Astrocyte (in vitro differentiated cells and primary cell): ENCODE measurements at regions not wholly inside any gene's neighbourhood (a gene's known extent, or its start where the extent isn't known, plus 50 kb on each side); places are given as distances from the start of the nearest gene placed in this dataset.
A peak's percentile ranks its signal among the peaks of the same experiment; 100 is the strongest.

Experiments
- DNase-seq: peaks from one replicate; pipeline ENCODE4 v3.0.0-alpha.2; 2010; ENCODE audit warnings: low read depth
- FAIRE-seq: peaks from 2 replicates; lab custom pipeline; 2011; peaks lifted over from hg19 to GRCh38; lab: Jason Lieb, UNC
- H2AFZ ChIP-seq: 2 replicates; pipeline ENCODE4 v1.6.0; 2012; ENCODE audit warnings: low read depth, low read length, inconsistent platforms
- H3K27ac ChIP-seq: 2 replicates; pipeline ENCODE4 v1.5.1; 2011; ENCODE audit warnings: low read depth, low read length, inconsistent platforms
- H3K27me3 ChIP-seq: 2 replicates; pipeline ENCODE4 v1.6.0; 2011; ENCODE audit warnings: low read length, inconsistent platforms; ENCODE audit not compliant: insufficient read depth
- H3K36me3 ChIP-seq: 2 replicates; pipeline ENCODE4 v1.5.1; 2011; ENCODE audit warnings: low read length, inconsistent platforms; ENCODE audit not compliant: insufficient read depth
- H3K4me1 ChIP-seq: 2 replicates; pipeline ENCODE4 v1.5.1; 2011; ENCODE audit warnings: low read length, inconsistent platforms; ENCODE audit not compliant: insufficient read depth
- H3K4me2 ChIP-seq: 2 replicates; pipeline ENCODE4 v1.6.0; 2012; ENCODE audit warnings: low read length, inconsistent platforms
- H3K4me3 ChIP-seq: 2 replicates; pipeline ENCODE4 v1.5.1; 2011; ENCODE audit warnings: low read depth, mild to moderate bottlenecking, low read length, inconsistent platforms; ENCODE audit not compliant: insufficient read depth
- H3K79me2 ChIP-seq: 2 replicates; pipeline ENCODE4 v1.6.0; 2012; ENCODE audit warnings: mild to moderate bottlenecking, low read length, inconsistent platforms; ENCODE audit not compliant: insufficient read depth
- H3K9ac ChIP-seq: 2 replicates; pipeline ENCODE4 v1.6.0; 2012; ENCODE audit warnings: mild to moderate bottlenecking, low read length, inconsistent platforms
- H3K9me3 ChIP-seq: 2 replicates; pipeline ENCODE4 v1.5.1; 2012; ENCODE audit warnings: low read depth, mild to moderate bottlenecking, low read length, inconsistent platforms; ENCODE audit not compliant: insufficient read depth
- H4K20me1 ChIP-seq: 2 replicates; pipeline ENCODE4 v1.6.0; 2012; ENCODE audit warnings: low read length, inconsistent platforms; ENCODE audit not compliant: insufficient read depth
- H3K27ac Mint-ChIP-seq: one replicate; pipeline ENCODE4 v1.8.0; 2021; ENCODE audit warnings: mild to moderate bottlenecking, mixed read lengths; ENCODE audit not compliant: unreplicated experiment
- H3K27me3 Mint-ChIP-seq: one replicate; pipeline ENCODE4 v1.8.0; 2021; ENCODE audit warnings: low read depth, mixed read lengths; ENCODE audit not compliant: unreplicated experiment
- H3K36me3 Mint-ChIP-seq: one replicate; pipeline ENCODE4 v1.8.0; 2021; ENCODE audit warnings: low read depth, mixed read lengths; ENCODE audit not compliant: unreplicated experiment
- H3K4me1 Mint-ChIP-seq: one replicate; pipeline ENCODE4 v1.8.0; 2021; ENCODE audit warnings: low read depth, mixed read lengths; ENCODE audit not compliant: unreplicated experiment
- H3K4me3 Mint-ChIP-seq: one replicate; pipeline ENCODE4 v1.8.0; 2021; ENCODE audit warnings: mild to moderate bottlenecking, moderate library complexity, mixed read lengths; ENCODE audit not compliant: unreplicated experiment
- H3K9me3 Mint-ChIP-seq: one replicate; pipeline ENCODE4 v1.8.0; 2021; ENCODE audit warnings: mild to moderate bottlenecking, mixed read lengths; ENCODE audit not compliant: unreplicated experiment
- EZH2 ChIP-seq: IDR thresholded peaks from 2 replicates; pipeline ENCODE4 v1.6.1; 2012; ENCODE audit warnings: mild to moderate bottlenecking, low read length, inconsistent platforms; ENCODE audit not compliant: insufficient read depth
- TF ChIP-seq, protein P1 (sequence below): IDR thresholded peaks from 2 replicates; pipeline ENCODE4 v1.5.1; 2011; ENCODE audit warnings: low read depth, mild to moderate bottlenecking, inconsistent platforms, low read length, moderate library complexity; ENCODE audit not compliant: insufficient read depth

DNA sequence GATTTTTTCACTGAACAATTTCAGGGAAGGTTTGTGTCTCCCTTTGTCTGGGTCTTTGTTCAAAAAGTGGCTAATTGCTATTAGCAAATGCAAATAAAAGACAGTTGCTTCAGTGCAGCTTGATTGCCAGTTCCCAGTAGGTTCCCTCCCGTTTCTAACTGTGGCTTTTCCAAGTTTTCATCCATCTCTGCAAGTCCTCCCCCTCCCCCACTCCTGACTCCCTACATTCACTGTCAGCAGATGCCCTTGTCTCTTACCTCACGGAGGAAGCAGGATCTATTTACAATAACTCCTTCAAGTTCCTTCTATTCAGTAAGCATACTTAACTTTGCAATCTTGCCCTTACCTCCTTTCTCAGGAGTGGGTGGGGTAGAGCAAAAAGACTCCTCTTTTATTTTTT is 55.4 kb upstream of the SCEL start:
- H3K27ac Mint-ChIP-seq, result no peak overlapping the region
- H3K4me2 ChIP-seq, result no peak overlapping the region

DNA sequence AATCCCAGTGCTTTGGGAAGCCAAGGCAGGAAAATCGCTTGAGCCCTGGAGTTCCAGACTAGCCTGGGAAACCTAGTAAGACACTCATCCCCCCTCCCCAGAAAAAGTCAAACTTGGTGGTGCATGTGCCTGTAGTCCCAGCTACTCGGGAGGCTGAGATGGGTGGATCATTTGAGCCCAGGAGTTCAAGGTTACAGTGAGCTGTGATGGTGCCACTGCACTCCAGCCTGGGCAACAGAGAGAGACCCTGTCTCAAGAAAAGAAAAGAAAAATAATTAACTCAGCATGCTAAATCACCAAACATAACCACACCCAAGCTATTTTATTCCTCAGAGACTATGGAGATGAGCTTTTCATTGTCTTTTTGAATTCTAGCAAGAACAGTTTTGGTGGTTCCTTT is 56.2 kb upstream of the SCEL start:
- FAIRE-seq (no peak), DNase-seq (no peak)
- Histone ChIP-seq H3K4me1 (no peaks in the 10 kb centered on the region), H3K4me3 (no peak overlapping the region), H2AFZ (no peak overlapping the region), H3K4me2 (no peak overlapping the region), H3K79me2 (no peaks in the 10 kb centered on the region), H4K20me1 (no peaks in the 10 kb centered on the region), H3K9me3 (no peaks in the 10 kb centered on the region), H3K27me3 (no peaks in the 10 kb centered on the region), H3K27ac (no peak overlapping the region), H3K36me3 (no peaks in the 10 kb centered on the region), H3K9ac (no peak overlapping the region)
- Mint-ChIP-seq H3K9me3 (no peaks in the 10 kb centered on the region), H3K27me3 (no peaks in the 10 kb centered on the region), H3K27ac (no peak overlapping the region), H3K36me3 (no peaks in the 10 kb centered on the region), H3K4me1 (peaks cover 4% of the 10 kb centered on the region), H3K4me3 (no peak overlapping the region)
- TF ChIP-seq, protein P1, sequence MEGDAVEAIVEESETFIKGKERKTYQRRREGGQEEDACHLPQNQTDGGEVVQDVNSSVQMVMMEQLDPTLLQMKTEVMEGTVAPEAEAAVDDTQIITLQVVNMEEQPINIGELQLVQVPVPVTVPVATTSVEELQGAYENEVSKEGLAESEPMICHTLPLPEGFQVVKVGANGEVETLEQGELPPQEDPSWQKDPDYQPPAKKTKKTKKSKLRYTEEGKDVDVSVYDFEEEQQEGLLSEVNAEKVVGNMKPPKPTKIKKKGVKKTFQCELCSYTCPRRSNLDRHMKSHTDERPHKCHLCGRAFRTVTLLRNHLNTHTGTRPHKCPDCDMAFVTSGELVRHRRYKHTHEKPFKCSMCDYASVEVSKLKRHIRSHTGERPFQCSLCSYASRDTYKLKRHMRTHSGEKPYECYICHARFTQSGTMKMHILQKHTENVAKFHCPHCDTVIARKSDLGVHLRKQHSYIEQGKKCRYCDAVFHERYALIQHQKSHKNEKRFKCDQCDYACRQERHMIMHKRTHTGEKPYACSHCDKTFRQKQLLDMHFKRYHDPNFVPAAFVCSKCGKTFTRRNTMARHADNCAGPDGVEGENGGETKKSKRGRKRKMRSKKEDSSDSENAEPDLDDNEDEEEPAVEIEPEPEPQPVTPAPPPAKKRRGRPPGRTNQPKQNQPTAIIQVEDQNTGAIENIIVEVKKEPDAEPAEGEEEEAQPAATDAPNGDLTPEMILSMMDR, result no peak
- TF ChIP-seq EZH2, result no peak

More for the DNA sequence above, 55.4 kb upstream of the SCEL start:
- TF ChIP-seq EZH2, result no peak
- TF ChIP-seq, protein P1, result no peak
- Histone ChIP-seq H2AFZ (no peak overlapping the region), H3K4me3 (no peak overlapping the region), H4K20me1 (no peaks in the 10 kb centered on the region), H3K9me3 (no peaks in the 10 kb centered on the region), H3K27me3 (no peaks in the 10 kb centered on the region), H3K4me1 (no peaks in the 10 kb centered on the region), H3K79me2 (no peaks in the 10 kb centered on the region), H3K9ac (no peak overlapping the region), H3K36me3 (no peaks in the 10 kb centered on the region), H3K27ac (no peak overlapping the region)
- FAIRE-seq (no peak), DNase-seq (no peak)
- no peak overlapping the region for H3K4me3 Mint-ChIP-seq
- H3K4me1 Mint-ChIP-seq, result peaks cover 4% of the 10 kb centered on the region
- H3K27me3 Mint-ChIP-seq, result no peaks in the 10 kb centered on the region
- H3K9me3 Mint-ChIP-seq, result no peaks in the 10 kb centered on the region
- H3K36me3 Mint-ChIP-seq, result no peaks in the 10 kb centered on the region

DNA sequence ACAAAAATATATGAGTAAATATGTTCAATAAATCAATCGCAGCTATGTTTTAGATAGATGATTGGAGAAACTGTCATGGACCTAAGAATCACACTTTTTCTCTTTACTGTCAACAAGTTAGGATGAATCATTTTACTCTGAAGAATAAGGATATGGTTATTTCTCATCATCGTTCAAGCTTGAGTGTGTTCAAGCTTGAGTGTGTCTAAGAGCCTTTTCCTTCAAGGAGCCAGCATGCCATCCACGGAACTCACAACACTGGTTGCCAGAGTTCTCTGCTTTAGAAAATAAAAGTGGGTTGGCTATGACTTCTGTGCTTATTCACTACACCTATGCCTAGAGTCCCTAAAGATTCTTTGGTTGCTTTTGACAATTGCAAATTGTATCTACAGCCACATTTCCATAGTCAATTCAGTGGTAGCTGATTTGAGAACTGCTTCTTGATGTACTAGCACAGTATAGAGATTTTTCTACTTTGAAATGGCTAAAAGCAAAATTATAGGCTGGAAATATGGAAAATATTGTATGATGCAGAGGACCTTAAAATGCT is 58.1 kb upstream of the SCEL start:
- Mint-ChIP-seq H3K4me1 (peaks cover 4% of the 10 kb centered on the region), H3K9me3 (no peaks in the 10 kb centered on the region)
- no peak for FAIRE-seq

More for the DNA sequence above, 58.1 kb upstream of the SCEL start:
- Histone ChIP-seq H3K4me1 (no peaks in the 10 kb centered on the region), H3K9ac (peak overlapping the region; percentile 79), H2AFZ (no peak overlapping the region), H3K4me2 (peak overlapping the region; percentile 85), H3K9me3 (no peaks in the 10 kb centered on the region), H3K27ac (no peak overlapping the region), H3K79me2 (no peaks in the 10 kb centered on the region), H3K27me3 (no peaks in the 10 kb centered on the region), H3K4me3 (no peak overlapping the region), H3K36me3 (no peaks in the 10 kb centered on the region), H4K20me1 (no peaks in the 10 kb centered on the region)
- no peak overlapping the region for H3K4me3 Mint-ChIP-seq
- TF ChIP-seq EZH2, result no peak
- TF ChIP-seq, protein P1, result no peak
- H3K27ac Mint-ChIP-seq, result no peak overlapping the region
- no peaks in the 10 kb centered on the region for H3K36me3 Mint-ChIP-seq
- DNase-seq, result peak; percentile 6
- no peaks in the 10 kb centered on the region for H3K27me3 Mint-ChIP-seq
